COR-L47 (cell line): ENCODE measurements at regions not wholly inside any gene's neighbourhood (a gene's known extent, or its start where the extent isn't known, plus 50 kb on each side); places are given as distances from the start of the nearest gene placed in this dataset.

Experiments
- DNase-seq: peaks from one replicate; lab custom pipeline; 2025; lab: John Stamatoyannopoulos, UW

DNA sequence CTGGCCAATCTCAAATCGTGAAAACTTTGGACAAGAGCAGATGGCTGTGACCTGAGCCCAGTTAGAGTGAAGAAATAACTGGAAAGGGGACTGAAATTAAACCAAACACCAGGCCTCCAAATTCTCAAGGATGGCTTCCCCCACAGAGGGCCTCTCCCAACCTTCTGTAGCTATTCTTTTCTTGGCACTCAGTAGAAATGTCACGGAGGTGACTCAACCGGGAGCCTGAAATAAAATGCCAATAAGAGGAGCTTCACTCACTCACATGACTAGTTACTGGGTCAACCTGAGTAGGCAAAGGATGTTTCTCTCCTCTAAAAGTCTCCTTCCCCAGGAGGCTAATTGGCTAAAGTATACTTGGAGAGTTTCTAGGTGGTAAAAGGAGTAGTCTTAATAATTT, 230.7 kb downstream of the MAF start:
- no peak for DNase-seq

GRCh38 chr16:79367822-79368221, 232.7 kb downstream of the MAF start:
- DNase-seq = no peak

- DNase-seq = no peak
These were observed 233.9 kb downstream of the MAF start for GRCh38 chr16:79366635-79367034.

DNA sequence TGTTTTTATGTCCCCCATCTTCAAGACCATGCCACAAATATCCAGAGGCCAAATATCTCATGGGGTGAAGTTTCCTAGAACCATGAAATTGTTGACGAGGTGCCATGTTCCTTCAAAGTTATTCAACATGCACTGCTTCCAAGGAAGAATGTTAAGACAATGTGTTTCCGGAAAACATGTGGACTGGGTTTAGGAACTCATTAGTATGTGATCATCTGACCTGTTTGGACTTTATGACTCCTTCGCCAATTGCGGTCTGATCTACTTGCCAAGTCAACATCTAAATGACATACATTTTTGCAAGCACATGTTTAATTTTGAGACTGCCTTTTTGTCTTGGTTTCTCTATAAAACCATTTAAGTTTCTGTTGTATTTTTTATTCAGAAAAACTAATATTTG, 234.8 kb downstream of the MAF start:
- DNase-seq = no peak

DNA sequence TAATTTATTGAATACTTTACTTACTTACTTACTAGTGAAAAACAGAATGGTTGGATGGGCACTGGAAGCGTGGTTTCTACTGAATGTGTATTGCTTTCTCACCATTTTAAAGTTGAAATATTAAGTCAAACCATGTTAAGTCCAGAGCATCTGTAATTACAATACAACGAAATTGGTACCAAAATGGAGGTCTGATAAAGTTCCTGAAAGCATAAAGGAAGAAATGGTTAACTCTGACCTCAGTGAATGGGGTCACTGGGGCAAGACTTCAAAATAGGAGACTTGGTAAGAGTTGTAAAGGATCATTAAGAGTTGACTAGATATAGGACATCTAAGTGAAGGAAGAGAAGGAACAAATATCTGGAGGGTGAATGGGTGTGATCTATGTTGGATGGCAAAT, 237.1 kb downstream of the MAF start:
- DNase-seq = no peak

- DNase-seq = no peak
These were observed 237.5 kb downstream of the MAF start for GRCh38 chr16:79363035-79363434.

DNA sequence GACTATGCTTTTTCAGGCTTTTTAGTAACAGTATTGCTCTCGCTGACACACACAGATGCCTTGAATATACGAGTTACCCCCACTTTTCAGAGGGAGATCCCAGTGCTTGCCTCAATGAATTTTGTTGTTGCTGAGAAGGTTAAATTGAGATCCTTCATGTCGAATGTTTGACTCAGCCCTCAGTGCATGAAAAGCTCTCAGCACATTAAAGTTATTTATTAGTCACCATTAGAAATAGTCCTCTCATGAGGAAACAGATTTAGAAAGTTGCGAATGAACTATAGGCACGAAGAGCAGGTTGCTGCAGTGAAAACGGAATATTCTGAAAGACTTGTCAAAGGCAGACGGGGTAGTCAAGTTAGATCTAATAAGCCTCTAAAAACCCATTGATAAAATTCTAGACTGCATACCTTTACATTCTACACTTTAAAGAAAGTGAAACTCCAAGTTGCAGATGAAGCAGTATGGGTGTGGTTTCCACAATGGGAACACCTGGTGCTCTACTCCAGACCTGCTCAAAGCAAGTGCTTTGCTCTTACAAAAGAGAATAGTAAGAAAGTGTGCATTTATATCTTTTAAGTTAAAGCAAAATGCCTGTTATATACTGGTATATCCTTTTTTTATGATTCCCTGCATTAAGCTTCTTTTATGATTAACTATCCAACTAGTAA, 238.1 kb downstream of the MAF start:
- DNase-seq = no peak

DNA sequence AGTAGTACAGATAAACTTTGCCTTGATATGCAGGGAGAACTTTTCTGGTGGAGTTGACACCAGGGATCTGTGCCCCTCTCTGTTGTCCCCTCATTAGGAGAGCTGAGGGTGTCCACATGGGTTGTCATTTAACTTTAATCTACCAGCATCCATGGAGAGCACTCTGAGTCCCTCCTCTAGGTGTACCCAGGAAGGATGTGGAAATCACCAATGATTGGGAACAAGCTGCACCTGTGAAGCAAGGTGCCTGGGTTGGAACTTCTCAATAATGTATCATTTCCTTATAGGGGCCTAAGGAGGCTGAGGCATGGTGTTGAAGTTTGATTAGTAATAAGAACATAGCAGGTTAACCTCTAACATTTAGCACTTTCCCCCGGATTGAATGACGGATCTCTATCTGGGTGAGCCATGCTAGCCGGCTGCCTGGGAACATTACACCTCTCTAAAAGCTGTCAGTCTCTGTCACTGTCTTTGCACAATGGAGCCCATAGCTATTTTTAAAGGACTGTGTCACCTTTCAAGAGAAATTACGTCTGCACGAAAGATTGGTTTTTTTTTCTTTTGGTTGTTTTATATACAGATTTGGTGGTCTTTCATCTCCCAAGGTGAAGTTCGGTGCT, 239.3 kb downstream of the MAF start:
- no peak for DNase-seq

DNA sequence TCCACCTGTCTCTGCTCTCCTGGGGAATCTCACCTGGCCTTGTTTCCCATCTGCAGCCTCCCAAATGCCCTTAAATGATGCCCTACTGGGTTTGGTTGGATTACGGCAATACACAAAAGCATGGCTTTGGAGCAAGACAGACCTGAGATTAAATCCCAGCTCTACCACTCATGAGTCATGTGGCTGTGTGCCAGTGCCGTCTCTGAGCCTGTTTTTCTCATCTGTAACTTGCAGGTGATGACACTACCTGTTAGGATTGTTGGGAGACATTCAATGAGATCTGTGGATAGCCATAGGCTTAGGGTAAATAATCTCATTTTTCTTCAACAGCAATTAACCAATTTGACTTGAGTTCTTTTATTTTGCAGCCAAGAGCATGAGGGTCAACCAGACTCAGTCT, 240.3 kb downstream of the MAF start:
- DNase-seq = no peak

- no peak for DNase-seq
These were observed 241.5 kb downstream of the MAF start for GRCh38 chr16:79359082-79359481.

DNA sequence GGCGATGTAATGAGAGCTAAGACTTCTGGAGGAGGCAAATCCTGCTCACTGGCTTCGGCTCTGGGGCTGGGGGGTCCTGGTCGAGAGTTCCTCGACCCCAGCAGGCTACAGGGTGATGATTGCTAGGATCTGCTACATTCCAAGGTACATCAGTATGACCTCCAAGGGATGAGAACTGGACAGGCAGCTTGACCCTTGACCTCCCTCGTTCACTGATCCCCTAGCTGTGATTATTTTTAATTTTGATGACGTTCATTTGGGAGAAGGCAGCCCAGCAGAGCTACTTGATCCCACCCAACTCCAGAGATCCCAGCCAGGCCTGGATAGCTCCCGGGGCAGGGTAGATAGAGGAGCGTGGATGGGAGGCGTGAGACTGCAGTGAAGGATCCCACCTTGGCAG, 242.3 kb downstream of the MAF start:
- no peak for DNase-seq

DNA sequence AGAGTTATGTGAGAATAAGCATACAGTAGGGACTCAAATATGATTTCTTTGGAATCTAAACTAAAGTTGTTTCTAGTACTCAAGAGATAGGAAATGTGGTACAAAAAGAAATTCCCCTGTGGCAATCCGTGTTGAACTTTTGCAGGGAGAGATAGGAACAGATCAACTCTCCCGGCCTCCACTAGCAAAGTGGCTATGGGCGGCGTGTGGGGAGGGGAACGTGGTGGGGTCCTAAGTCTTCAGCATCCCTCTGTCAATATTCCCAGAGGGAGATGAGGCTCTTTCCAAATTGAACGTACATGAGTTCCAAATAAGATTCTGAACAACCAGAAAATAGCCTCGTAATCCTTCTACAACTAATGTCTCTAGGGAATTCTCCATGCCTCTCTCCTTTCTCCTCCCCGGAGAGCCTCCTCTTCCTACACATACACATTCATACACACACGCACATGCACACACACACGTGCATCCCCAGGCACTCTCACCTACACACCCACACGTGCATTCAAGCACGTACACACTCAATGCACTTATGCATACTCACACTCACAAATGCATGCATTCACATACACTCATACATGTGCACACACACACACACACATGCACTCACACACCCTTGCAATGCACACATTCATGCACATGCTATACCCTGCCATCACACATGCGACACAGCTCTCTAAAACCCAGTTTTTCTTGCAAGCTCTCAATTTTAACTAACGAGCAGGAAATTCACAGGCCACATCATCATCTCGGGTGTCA, 244.8 kb downstream of the MAF start:
- no peak for DNase-seq

DNA sequence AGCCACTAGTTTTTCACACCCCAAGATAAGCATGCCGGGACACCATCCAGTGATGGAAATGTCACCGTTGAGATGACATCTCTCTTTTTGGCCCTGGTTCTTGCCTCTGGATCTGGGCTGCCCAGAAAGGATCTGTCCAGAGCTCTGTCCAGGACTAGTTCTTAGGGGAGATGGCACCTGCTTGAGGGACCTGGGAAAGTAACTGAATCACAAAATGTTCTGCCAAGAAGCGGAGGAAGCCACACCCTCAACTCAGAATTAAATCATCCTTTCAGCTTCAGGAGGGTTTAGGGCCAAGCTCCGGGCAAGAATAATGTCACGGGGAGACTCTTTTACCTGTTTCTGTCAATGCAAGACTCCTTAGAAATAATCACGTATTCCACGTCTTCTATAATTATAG, 248.6 kb downstream of the MAF start:
- DNase-seq = no peak

DNA sequence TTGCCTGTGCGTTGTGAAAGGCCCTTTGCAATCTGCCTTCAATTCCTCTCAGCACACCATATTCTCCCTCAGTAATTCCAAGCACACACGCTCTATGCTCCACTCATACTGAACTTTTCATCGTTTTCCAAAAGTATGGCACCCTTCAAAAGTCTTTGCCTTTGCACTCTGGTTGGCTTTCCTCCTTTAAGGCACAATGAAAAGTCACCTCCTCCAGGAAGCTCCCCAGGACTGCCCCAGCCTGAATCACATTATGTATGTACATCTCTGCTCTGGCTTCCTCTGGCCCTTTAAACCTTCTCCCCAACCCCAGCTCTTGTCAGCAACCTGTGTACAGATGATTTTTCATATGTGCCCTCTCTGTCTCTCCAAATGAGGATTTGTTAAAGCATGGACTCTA, 250.7 kb downstream of the MAF start:
- DNase-seq = no peak

DNA sequence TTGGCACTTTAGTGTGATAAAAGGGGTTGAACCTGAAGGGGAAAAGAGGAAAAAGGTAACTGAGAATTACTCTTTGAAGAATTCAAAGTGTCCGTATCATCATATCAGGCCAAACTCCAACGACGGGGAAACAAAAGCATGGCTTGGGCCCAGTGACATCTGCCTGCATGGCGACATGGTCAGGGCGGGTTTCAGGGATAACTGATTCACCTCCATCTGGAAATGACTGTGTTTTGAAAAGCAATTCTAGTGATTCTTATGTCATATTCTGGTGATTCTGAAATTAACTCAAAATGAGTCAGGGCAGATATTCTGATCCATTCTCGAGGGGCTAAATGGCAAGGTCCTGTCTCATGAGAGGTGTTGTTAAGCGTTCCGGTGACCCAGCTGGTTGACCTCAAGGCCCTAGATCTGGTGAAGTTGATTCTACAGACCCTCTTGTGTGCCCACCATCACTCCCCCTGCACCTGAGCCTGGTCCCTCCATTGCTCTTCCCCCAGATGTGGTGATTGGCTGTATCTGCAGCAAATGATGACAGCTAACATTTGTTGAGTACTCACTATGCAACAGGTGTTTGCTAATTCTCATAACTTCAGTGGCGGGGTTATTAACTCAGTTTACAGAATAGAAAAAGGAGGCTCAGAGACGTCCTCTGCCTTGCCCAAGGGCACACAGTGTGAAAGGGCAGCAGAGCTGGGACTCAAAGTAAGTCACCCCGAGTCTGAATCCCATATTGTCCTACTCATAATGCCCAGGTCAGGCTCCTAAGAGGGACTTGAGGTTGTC, 251.8 kb downstream of the MAF start:
- DNase-seq = no peak

- DNase-seq = no peak
These were observed 253.3 kb downstream of the MAF start for GRCh38 chr16:79347277-79347676.

DNA sequence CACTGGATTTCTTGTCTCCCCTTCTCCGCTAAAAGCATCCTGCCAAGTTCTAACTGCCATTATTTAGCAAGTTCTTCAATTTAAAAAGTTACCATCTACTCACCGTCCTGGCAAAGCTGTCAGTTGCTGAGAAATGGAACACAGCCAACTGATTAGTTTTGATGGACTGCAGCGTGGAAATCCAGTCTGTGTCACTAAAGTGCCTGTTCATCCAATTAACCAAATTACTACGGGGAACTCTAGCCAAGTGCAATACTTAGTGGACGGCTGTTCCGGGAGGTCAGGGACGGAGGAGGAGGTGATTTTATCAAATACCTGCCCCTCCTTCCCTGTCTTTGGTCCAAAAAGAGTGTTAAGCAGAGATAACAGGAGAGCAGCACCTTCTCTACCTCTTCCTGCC, 260.7 kb downstream of the MAF start:
- DNase-seq = no peak

DNA sequence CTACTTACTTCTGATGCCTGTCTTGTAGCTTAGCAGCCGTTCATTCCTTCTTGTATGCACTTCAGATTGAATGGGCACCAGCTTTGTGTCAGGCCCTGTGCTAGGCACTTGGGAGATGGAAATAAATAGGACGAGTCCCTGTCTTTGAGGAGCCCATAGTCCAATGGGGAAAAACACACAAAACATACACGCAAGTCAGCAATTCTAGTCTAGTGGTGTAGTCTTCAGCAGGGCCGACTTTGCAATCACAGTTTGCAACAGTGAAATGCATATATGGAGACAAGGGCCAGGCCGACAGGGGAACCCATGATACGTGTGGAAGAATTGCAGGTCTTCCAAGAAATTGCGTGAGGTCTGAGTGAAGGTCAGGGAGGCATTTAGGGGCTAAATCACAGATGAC, 262.6 kb downstream of the MAF start:
- no peak for DNase-seq

- DNase-seq = no peak
These were observed 263.9 kb downstream of the MAF start for GRCh38 chr16:79336437-79337229.

DNA sequence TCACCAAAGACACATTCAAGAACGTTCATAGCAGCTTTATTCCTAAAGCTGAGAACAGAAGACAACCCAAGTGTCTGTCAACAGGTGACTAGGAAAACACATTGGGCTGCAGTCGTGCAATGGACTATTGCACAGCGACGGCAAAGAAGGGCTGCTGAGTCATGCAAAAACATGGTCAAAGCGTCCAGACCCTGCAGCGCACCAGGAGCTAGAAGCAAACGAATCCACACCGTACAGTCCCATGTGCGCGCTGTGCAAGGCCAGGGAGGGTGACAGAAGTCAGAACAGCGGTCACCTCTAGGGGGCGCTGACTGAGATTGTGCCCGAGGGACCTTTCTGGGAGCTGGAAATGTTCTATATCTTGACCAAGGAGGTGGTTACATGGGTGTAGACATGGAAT, 266.4 kb downstream of the MAF start:
- no peak for DNase-seq

DNA sequence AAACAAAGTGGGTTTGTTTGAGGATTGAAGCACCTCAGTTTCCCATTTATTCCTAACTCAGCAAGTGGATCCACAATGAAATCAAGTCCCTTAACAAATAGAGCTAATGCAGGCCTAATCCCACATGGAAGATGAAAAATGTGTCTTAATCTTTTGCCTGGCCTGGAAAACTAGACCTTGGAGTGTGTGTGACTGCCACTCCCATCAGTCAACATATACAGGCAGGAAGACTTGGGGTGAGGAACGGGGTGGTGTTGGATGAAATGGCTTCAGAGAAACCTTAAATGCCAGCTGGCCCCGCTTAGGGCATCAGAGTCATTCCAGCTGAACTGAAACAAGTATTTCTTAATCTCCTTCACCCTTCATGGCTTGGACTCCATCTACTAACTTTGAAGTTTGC, 269.5 kb downstream of the MAF start:
- no peak for DNase-seq

DNA sequence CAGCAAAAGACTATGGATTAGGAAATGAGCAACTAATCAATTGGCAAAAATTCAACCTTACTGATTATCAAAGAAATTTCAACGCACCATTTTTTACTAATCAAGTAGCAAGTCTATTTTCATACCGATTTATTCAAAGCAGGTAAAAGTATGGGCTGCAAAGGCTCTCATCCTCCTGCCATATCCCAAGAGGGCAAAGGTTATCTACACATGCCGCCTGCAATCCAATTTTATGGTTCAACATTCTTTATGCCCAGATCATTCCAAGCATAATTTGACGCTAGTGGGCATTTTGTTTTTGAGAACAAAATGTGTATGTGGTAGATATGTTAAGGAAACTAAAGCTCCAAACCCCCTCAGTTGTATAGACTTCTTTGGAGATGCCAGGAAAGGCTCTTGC, 270.6 kb downstream of the MAF start:
- DNase-seq = no peak
